Activated naive CD8-positive, alpha-beta T cell treated with anti-CD3 and anti-CD28 coated beads for 36 hours (primary cell): ENCODE measurements at regions not wholly inside any gene's neighbourhood (a gene's known extent, or its start where the extent isn't known, plus 50 kb on each side); places are given as distances from the start of the nearest gene placed in this dataset.

Source experiments
- DNase-seq: peaks from one replicate; pipeline ENCODE4 v3.0.0; 2021
- H3K27ac Mint-ChIP-seq: one replicate; pipeline ENCODE4 v1.8.0; 2022; ENCODE audit warnings: mild to moderate bottlenecking, moderate library complexity, mixed read lengths
- H3K27me3 Mint-ChIP-seq: one replicate; pipeline ENCODE4 v1.8.0; 2022; ENCODE audit warnings: mild to moderate bottlenecking, mixed read lengths
- H3K36me3 Mint-ChIP-seq: one replicate; pipeline ENCODE4 v1.8.0; 2021; ENCODE audit warnings: mild to moderate bottlenecking, mixed read lengths
- H3K4me1 Mint-ChIP-seq: one replicate; pipeline ENCODE4 v1.8.0; 2021; ENCODE audit warnings: mixed read lengths
- H3K4me3 Mint-ChIP-seq: one replicate; pipeline ENCODE4 v1.8.0; 2022; ENCODE audit warnings: mild to moderate bottlenecking, moderate library complexity, mixed read lengths
- H3K9me3 Mint-ChIP-seq: one replicate; pipeline ENCODE4 v1.8.0; 2022; ENCODE audit warnings: mixed read lengths

DNA sequence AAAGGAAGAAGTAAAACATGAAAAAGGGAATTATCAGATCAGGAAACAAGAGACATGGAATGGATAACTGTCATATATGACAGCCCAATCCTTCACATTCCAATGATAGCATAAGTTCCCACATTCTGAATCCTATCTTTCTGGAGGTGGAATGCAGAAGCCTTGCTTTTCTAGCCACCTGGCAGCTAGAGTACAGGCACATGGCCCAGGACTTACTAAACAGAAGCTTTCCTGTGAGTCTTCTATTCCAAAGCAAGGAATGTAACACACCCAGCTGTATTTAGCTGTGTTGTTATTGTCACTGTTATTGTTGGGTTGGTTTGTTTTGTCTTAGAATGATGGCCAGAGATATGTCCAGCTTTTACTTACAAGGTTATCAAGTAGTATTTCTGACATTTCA is 780.5 kb upstream of the ZNF608 start:
- Mint-ChIP-seq H3K4me3 (no peak overlapping the region), H3K36me3 (no peaks in the 10 kb centered on the region), H3K4me1 (no peaks in the 10 kb centered on the region), H3K27ac (no peak overlapping the region), H3K27me3 (no peaks in the 10 kb centered on the region), H3K9me3 (peaks cover 2% of the 10 kb centered on the region)
- DNase-seq, result no peak

DNA sequence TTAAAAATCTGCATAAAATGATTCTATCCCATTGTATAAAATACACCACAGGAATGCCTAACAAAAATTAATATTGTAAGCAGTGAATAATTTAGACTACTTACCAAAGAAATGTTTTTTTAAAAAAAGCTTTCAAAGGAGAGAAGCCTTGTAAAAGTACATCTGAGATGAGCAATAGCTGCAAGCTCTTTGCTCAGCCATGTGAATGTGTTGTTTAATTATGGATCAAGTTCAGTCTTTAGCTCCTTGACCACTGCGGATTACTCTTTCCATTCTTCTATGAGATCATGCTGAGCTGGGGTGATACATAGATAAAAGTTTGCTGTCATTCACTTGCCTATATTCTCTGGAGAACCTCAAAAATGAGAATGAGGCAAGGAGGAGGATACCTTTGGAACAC is 782.4 kb upstream of the ZNF608 start:
- no peak for DNase-seq
- Mint-ChIP-seq H3K27ac (no peak overlapping the region), H3K36me3 (no peaks in the 10 kb centered on the region), H3K9me3 (peaks cover 4% of the 10 kb centered on the region), H3K27me3 (no peaks in the 10 kb centered on the region), H3K4me3 (no peak overlapping the region), H3K4me1 (no peaks in the 10 kb centered on the region)

DNA sequence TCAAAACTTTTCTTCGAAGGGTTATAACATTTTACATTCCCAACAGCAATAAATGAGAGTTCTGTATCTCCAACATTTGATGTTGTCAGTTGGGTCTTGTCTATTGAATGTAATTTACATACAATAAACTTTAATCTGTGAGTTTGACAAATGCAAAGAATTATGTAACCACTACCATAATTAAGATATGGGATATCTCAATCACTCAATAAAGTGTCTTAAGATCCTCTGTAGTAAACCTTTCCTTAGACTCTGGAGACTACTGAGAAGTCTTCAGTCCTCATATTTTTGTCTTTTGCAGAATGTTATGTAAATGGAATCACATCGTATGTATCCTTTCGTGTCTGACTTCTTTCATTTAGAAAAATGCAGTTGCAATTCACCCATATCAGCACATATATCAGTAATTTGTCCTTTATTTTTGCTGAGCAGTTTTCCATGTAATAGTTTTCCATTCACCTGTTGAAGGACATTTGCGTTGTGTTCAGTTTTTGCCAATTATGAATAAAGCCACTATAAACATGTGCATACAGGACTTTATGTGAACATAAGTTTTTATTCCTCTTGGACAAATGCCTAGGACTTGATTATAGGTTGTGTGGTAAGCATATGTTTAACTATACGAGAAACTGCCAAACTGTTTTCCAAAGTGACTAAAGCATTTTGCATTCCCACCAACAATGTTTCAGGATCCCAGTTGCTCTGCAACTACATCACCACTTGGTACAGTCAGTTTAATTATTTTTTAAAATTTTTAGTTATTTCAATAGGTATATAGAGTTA is 784.6 kb upstream of the ZNF608 start:
- Mint-ChIP-seq H3K27ac (no peak overlapping the region), H3K9me3 (peaks cover 6% of the 10 kb centered on the region), H3K4me1 (no peaks in the 10 kb centered on the region), H3K27me3 (no peaks in the 10 kb centered on the region), H3K36me3 (no peaks in the 10 kb centered on the region), H3K4me3 (no peak overlapping the region)
- no peak for DNase-seq

DNA sequence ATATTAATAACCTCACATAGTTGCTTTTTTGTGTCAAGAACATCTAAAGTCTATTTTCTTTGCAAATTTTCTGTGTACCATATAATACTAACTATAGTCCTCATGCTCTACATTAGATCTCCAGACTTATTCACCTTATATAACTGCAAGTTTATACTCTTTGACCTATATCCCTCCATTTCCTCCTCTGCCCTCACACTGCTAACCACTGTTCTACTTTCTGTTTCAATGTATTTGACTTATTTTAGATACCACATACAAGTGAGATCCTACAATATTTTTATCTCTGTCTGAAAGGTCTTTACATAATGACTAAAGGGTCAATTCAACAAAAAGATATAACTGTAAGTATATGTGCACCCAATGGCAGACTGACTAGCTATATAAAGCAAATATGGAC is 789.7 kb upstream of the ZNF608 start:
- H3K4me1 Mint-ChIP-seq, result no peaks in the 10 kb centered on the region
- no peak for DNase-seq
- no peaks in the 10 kb centered on the region for H3K27me3 Mint-ChIP-seq
- no peaks in the 10 kb centered on the region for H3K36me3 Mint-ChIP-seq
- H3K27ac Mint-ChIP-seq, result no peak overlapping the region
- H3K9me3 Mint-ChIP-seq, result peaks cover 16% of the 10 kb centered on the region
- no peak overlapping the region for H3K4me3 Mint-ChIP-seq

DNA sequence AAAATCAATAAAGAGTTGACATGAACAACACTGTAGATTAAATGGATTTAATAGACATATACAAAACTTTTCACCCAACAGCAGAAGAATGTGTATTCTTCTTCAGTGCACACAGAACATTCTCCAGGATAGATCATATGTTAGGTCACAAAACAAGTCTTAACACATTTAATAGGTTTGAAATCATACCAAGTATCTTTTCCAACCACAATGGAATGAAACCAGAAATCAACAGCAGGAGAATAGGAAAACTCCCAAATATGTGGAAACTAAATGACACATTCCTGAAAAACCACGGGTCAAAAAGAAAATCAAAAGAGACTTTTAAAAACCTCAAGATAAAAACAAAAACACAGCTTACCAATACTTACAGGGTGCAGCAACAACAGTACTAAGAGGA is 790.1 kb upstream of the ZNF608 start:
- Mint-ChIP-seq H3K4me1 (no peaks in the 10 kb centered on the region), H3K4me3 (no peak overlapping the region), H3K9me3 (peaks cover 16% of the 10 kb centered on the region), H3K27ac (no peak overlapping the region), H3K27me3 (no peaks in the 10 kb centered on the region), H3K36me3 (no peaks in the 10 kb centered on the region)
- DNase-seq, result no peak

DNA sequence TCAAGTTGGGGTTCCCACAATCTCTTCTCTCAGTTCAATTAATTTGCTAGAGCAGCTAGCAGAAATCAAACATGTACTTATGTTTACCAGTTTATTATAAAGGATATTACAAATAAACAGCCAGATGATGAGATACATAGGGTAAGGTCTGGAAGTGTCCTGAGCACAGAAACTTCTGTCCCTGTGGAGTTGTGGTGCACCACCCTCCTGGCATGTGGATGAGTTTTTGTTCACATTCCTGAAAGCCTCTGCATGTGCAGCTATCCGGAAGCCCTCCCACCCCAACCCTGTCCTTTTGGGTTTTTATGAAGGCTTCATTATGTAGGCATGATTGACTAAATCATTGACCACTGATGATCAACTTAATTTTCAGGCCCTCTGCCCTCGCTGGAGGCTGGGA is 791.2 kb upstream of the ZNF608 start:
- DNase-seq, result no peak
- H3K27ac Mint-ChIP-seq, result no peak overlapping the region
- no peaks in the 10 kb centered on the region for H3K36me3 Mint-ChIP-seq
- no peaks in the 10 kb centered on the region for H3K4me1 Mint-ChIP-seq
- no peaks in the 10 kb centered on the region for H3K27me3 Mint-ChIP-seq
- peaks cover 16% of the 10 kb centered on the region for H3K9me3 Mint-ChIP-seq
- no peak overlapping the region for H3K4me3 Mint-ChIP-seq

DNA sequence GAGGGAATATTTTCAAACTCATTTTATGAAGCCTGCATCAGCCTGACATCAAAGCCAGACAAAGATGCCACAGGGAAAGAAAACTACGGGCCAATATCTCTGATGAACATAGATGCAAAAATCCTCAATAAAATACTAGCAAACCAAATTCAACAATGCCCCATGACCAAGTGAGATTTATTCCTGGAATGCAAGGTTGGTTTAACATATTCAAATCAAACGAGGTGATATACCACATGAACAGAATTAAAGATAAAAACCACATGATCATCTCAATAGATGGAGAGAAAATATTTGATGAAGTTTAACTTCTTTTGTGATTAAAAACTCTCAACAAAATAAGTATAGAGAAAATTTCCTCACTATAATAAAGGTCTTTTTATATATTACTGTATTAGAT is 792.0 kb upstream of the ZNF608 start:
- Mint-ChIP-seq H3K4me3 (no peak overlapping the region), H3K36me3 (no peaks in the 10 kb centered on the region), H3K4me1 (no peaks in the 10 kb centered on the region), H3K9me3 (peaks cover 14% of the 10 kb centered on the region), H3K27me3 (no peaks in the 10 kb centered on the region), H3K27ac (no peak overlapping the region)
- DNase-seq, result no peak

DNA sequence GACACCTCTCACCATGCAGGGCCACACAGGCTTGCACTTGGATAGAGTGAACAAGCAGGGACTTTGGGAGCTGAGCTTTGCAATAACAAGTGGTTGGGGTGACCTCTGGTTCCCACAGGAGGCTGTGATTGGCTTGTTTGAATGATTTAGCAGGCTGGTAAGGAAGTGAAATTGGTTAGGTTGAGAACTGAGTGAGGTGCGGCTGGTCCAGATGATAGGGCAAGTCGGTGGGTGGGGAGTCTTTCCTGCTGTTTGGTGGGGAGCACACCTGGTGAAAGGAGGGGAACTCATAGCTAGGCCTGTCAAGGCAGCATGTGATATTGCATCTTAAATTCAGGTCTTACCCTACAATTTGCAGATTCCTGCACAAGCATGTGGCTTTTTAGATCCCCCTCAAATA is 794.6 kb upstream of the ZNF608 start:
- no peak overlapping the region for H3K27ac Mint-ChIP-seq
- no peaks in the 10 kb centered on the region for H3K4me1 Mint-ChIP-seq
- DNase-seq, result no peak
- peaks cover 12% of the 10 kb centered on the region for H3K9me3 Mint-ChIP-seq
- no peaks in the 10 kb centered on the region for H3K27me3 Mint-ChIP-seq
- H3K36me3 Mint-ChIP-seq, result no peaks in the 10 kb centered on the region
- no peak overlapping the region for H3K4me3 Mint-ChIP-seq

DNA sequence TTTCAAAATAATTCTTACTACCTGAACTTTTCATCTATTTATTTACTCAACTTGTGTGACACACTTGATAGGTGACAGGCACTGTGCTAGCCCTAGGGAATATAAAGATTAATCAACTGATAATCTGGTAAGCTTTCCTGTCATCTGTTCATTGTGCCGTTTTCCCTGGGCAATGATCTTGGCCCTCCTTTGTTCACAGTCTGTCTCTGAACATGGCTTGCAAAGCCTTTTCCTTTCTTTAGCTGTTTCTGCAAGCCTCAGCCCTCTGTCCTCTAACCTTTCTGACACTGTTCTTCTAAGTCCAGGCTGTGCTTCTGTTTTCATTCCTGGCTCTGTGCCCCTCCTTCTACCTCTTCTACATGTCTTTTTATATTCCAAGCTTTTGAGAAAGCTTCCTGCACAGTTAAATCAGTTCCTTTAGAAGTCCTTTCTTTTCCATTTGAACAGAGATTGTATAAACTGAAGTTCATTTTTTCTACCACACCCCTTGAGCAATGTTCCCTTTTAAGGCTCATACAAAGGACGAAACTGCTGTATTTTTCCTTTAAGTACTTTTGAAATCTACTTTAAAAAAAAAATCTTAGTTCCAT is 803.0 kb upstream of the ZNF608 start:
- Mint-ChIP-seq H3K27ac (no peak overlapping the region), H3K4me3 (no peak overlapping the region), H3K36me3 (no peaks in the 10 kb centered on the region), H3K4me1 (no peaks in the 10 kb centered on the region), H3K9me3 (peaks cover 2% of the 10 kb centered on the region), H3K27me3 (no peaks in the 10 kb centered on the region)
- no peak for DNase-seq

DNA sequence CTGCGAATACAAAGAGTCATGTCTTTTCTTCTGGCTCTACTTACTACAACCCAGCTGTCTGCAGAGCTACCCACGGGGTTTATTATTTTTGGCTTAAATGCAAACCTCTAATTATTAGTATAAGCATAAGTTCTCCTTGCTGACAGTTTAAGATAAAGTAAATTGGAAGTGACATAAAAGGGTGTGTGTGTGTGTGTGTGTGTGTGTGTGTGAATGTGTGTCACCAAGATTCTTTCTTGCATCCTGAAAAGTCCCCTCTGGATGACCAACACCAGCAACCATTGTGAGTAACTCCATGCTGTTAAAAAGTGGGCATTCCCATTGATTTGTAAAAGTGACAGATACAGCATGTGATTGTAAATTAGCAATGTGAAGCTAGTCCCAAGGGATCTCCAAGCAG is 803.8 kb upstream of the ZNF608 start:
- no peaks in the 10 kb centered on the region for H3K36me3 Mint-ChIP-seq
- H3K27me3 Mint-ChIP-seq, result no peaks in the 10 kb centered on the region
- H3K9me3 Mint-ChIP-seq, result peaks cover 2% of the 10 kb centered on the region
- H3K4me3 Mint-ChIP-seq, result no peak overlapping the region
- H3K4me1 Mint-ChIP-seq, result no peaks in the 10 kb centered on the region
- no peak overlapping the region for H3K27ac Mint-ChIP-seq
- DNase-seq, result no peak

DNA sequence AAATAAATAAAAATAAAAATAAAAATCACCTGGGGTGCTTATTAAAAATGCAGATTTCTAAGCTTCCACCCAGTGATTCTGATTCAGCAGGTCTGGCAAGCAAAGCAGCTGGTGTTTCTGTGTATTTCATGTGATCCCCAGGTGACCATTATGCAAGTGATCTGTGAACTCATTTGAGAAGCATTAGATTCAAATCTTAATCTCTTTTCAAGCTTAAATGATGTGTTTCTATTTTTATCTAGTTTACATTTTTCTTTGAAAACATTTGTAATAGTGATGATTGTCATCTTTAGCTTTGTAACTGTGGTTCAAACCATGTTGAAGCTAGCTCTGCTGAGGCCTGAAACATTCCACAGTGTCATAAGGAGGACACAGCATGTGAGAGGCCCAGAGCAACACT is 804.8 kb upstream of the ZNF608 start:
- Mint-ChIP-seq H3K36me3 (no peaks in the 10 kb centered on the region), H3K27me3 (no peaks in the 10 kb centered on the region), H3K4me1 (no peaks in the 10 kb centered on the region), H3K27ac (no peak overlapping the region), H3K4me3 (no peak overlapping the region), H3K9me3 (peaks cover 2% of the 10 kb centered on the region)
- no peak for DNase-seq

DNA sequence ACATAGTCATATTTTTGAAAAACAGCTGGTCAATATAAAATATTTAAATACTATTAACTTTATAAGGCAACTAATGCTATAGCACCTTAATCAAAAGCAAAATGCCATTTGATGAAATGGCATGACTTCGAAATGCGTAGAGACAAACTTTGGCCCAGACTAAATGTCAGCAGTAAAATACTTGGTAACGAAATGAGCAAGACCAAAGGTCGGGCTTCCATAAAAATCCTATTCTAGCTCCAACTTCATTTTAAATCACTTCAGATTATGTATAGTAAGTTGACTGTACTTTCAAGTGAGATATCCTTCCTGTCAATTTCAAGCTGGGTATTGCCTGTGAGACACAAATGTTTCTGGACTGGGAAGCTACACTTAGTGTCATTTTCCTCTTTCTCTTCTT is 805.4 kb upstream of the ZNF608 start:
- Mint-ChIP-seq H3K9me3 (peaks cover 2% of the 10 kb centered on the region), H3K36me3 (no peaks in the 10 kb centered on the region), H3K27me3 (no peaks in the 10 kb centered on the region), H3K4me1 (no peaks in the 10 kb centered on the region), H3K4me3 (no peak overlapping the region), H3K27ac (no peak overlapping the region)
- DNase-seq, result no peak

DNA sequence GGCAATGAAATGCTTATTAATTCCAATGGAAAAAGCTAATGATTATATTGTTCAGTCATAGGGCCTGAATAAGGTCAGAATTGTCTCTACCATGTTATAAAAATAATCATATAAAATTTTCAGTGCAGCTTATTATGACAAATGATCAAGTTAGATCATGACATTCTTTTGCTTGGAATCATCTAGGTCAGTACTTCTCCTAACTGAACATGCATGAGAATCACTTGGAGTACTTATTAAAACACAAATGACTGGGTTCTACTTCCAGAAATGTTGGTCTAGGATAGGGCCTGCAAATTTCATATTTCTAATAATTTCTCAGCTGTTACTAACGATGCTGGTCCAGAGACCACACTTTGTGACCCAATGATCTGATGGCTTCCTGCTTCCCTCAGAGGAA is 806.0 kb upstream of the ZNF608 start:
- Mint-ChIP-seq H3K27me3 (no peaks in the 10 kb centered on the region), H3K36me3 (no peaks in the 10 kb centered on the region), H3K4me3 (no peak overlapping the region), H3K4me1 (no peaks in the 10 kb centered on the region), H3K27ac (no peak overlapping the region), H3K9me3 (peaks cover under 1% of the 10 kb centered on the region)
- no peak for DNase-seq

DNA sequence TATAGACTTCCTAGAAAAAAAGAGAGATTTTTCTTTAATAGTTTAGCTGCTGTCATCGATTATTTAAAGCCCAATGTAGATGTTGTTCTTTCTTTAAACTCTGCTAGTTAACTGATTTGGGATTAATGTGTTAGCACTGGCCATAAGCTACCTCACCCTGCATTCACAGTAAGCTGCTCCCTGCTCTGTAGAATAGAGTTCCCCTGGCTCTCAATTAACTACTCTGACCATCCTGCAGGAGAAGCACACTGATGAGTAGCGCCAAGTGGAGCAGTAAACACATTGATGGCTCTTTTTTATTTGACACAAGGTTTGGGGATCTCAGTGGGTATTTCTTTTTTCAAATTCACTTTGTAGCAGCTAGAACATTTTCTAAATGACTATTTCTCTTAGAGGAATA is 807.9 kb upstream of the ZNF608 start:
- no peak overlapping the region for H3K27ac Mint-ChIP-seq
- DNase-seq, result no peak

DNA sequence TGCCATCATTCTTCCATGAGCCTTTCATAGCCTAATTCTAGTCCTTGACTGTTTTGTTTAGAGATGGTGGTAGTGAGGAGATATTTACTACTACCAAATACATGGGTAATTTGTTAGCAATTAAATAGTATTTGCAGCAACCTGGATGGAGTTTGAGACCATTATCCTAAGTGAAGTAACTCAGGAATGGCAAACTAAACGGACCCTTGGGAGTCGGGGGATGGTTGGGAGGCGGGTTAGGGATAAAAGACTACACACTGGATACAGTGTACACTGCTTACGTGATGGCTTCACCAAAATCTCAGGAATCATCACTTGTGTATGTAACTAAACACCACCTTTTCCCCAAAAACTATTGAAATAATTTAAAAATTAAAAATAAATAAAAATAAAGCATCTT is 809.2 kb upstream of the ZNF608 start:
- no peaks in the 10 kb centered on the region for H3K36me3 Mint-ChIP-seq
- no peak for DNase-seq
- no peaks in the 10 kb centered on the region for H3K9me3 Mint-ChIP-seq
- no peak overlapping the region for H3K4me3 Mint-ChIP-seq
- no peaks in the 10 kb centered on the region for H3K4me1 Mint-ChIP-seq
- H3K27ac Mint-ChIP-seq, result no peak overlapping the region
- no peaks in the 10 kb centered on the region for H3K27me3 Mint-ChIP-seq

More for the DNA sequence above, 807.9 kb upstream of the ZNF608 start:
- H3K4me3 Mint-ChIP-seq, result no peak overlapping the region
- H3K4me1 Mint-ChIP-seq, result no peaks in the 10 kb centered on the region
- H3K36me3 Mint-ChIP-seq, result no peaks in the 10 kb centered on the region
- no peaks in the 10 kb centered on the region for H3K27me3 Mint-ChIP-seq
- no peaks in the 10 kb centered on the region for H3K9me3 Mint-ChIP-seq

DNA sequence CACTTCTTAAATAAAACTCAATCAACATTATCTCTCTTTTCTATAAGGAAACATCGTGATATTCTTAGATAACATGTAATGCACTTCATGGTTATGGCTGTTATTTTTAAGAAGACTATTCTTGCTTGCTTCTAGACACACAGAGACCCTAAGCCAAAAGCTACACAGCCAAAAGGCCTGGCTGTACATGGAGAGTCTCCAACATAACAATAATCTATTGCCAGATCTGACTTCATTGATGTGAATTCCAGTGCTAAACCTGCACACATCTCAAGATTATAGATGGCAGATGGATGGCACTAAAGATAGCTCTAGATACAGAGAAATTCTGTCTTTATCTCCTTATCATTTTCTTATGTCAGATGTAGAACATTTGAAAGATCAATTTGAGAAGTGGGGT is 811.6 kb upstream of the ZNF608 start:
- peaks cover 1% of the 10 kb centered on the region for H3K9me3 Mint-ChIP-seq
- H3K36me3 Mint-ChIP-seq, result no peaks in the 10 kb centered on the region
- H3K27ac Mint-ChIP-seq, result no peak overlapping the region
- no peaks in the 10 kb centered on the region for H3K27me3 Mint-ChIP-seq
- H3K4me3 Mint-ChIP-seq, result no peak overlapping the region
- no peak for DNase-seq
- no peaks in the 10 kb centered on the region for H3K4me1 Mint-ChIP-seq
